ENCODE measurements at regions not wholly inside any gene's neighbourhood (a gene's known extent, or its start where the extent isn't known, plus 50 kb on each side); places are given as distances from the start of the nearest gene placed in this dataset.

- Histone ChIP-seq H3K27me3 (ENCODE audit: insufficient read depth, low read length, poor library complexity) (no peaks in the 10 kb centered on the region), H2BK15ac (replicated peaks; ENCODE audit: low read depth) (no peak overlapping the region), H3K4me3 (ENCODE audit: low read length) (no peak overlapping the region), H2AK5ac (ENCODE audit: low read length) (no peak overlapping the region), H2BK5ac (ENCODE audit: low read length) (no peak overlapping the region), H4K8ac (ENCODE audit: low read depth, low read length) (no peak overlapping the region), H3K4ac (ENCODE audit: low read depth, low read length) (no peak overlapping the region), H3K4me2 (ENCODE audit: low read length) (no peak overlapping the region), H3K23ac (ENCODE audit: low read length) (no peak overlapping the region), H3K9ac (ENCODE audit: low read length) (no peak overlapping the region), H3K4me1 (ENCODE audit: control insufficient read depth, low read depth, low read length) (no peaks in the 10 kb centered on the region), H3K79me2 (ENCODE audit: control insufficient read depth, insufficient read depth, low read length) (no peaks in the 10 kb centered on the region), H3K18ac (ENCODE audit: low read length) (no peak overlapping the region), H2BK120ac (ENCODE audit: low read depth, low read length) (no peak overlapping the region), H3K36me3 (ENCODE audit: control insufficient read depth, insufficient read depth, low read length) (no peaks in the 10 kb centered on the region), H3K79me1 (ENCODE audit: low read length) (no peaks in the 10 kb centered on the region), H3K27ac (ENCODE audit: low read depth, low read length) (no peak overlapping the region), H4K5ac (ENCODE audit: low read length) (no peak overlapping the region), H3K56ac (ENCODE audit: low read length) (no peak overlapping the region)
- peak; percentile 28 for DNase-seq
These were observed 648.9 kb upstream of the GBE1 start for GRCh38 chr3:82410366-82410765.

GRCh38 chr3:82409842-82410241, 648.4 kb upstream of the GBE1 start:
- Histone ChIP-seq H3K36me3 (ENCODE audit: control insufficient read depth, insufficient read depth, low read length) (no peaks in the 10 kb centered on the region), H3K79me1 (ENCODE audit: low read length) (no peaks in the 10 kb centered on the region), H3K4me3 (ENCODE audit: low read length) (no peak overlapping the region), H3K4me2 (ENCODE audit: low read length) (no peak overlapping the region), H2AK5ac (ENCODE audit: low read length) (no peak overlapping the region), H3K9ac (ENCODE audit: low read length) (no peak overlapping the region), H3K27ac (ENCODE audit: low read depth, low read length) (no peak overlapping the region), H4K5ac (ENCODE audit: low read length) (no peak overlapping the region), H4K8ac (ENCODE audit: low read depth, low read length) (no peak overlapping the region), H3K18ac (ENCODE audit: low read length) (no peak overlapping the region), H2BK15ac (replicated peaks; ENCODE audit: low read depth) (no peak overlapping the region), H3K56ac (ENCODE audit: low read length) (no peak overlapping the region), H3K23ac (ENCODE audit: low read length) (no peak overlapping the region), H3K27me3 (ENCODE audit: insufficient read depth, low read length, poor library complexity) (no peaks in the 10 kb centered on the region), H2BK120ac (ENCODE audit: low read depth, low read length) (no peak overlapping the region), H3K4ac (ENCODE audit: low read depth, low read length) (no peak overlapping the region), H3K4me1 (ENCODE audit: control insufficient read depth, low read depth, low read length) (no peaks in the 10 kb centered on the region), H2BK5ac (ENCODE audit: low read length) (no peak overlapping the region), H3K79me2 (ENCODE audit: control insufficient read depth, insufficient read depth, low read length) (no peaks in the 10 kb centered on the region)
- DNase-seq, result no peak
- WGBS (ENCODE audit: extremely low coverage, insufficient coverage, low lambda C conversion rate), result no CpG with 5 or more reads among the region's 1 CpG

- Histone ChIP-seq H2BK15ac (replicated peaks; ENCODE audit: low read depth) (no peak overlapping the region), H2BK120ac (ENCODE audit: low read depth, low read length) (no peak overlapping the region), H3K23ac (ENCODE audit: low read length) (no peak overlapping the region), H3K4me3 (ENCODE audit: low read length) (no peak overlapping the region), H3K27me3 (ENCODE audit: insufficient read depth, low read length, poor library complexity) (no peaks in the 10 kb centered on the region), H3K4ac (ENCODE audit: low read depth, low read length) (no peak overlapping the region), H3K36me3 (ENCODE audit: control insufficient read depth, insufficient read depth, low read length) (no peaks in the 10 kb centered on the region), H3K27ac (ENCODE audit: low read depth, low read length) (no peak overlapping the region), H2AK5ac (ENCODE audit: low read length) (no peak overlapping the region), H3K4me1 (ENCODE audit: control insufficient read depth, low read depth, low read length) (no peaks in the 10 kb centered on the region), H3K79me1 (ENCODE audit: low read length) (no peaks in the 10 kb centered on the region), H3K18ac (ENCODE audit: low read length) (no peak overlapping the region), H4K5ac (ENCODE audit: low read length) (no peak overlapping the region), H4K8ac (ENCODE audit: low read depth, low read length) (no peak overlapping the region), H3K79me2 (ENCODE audit: control insufficient read depth, insufficient read depth, low read length) (no peaks in the 10 kb centered on the region), H3K9ac (ENCODE audit: low read length) (no peak overlapping the region), H3K56ac (ENCODE audit: low read length) (no peak overlapping the region), H2BK5ac (ENCODE audit: low read length) (no peak overlapping the region), H3K4me2 (ENCODE audit: low read length) (no peak overlapping the region)
- DNase-seq, result no peak
These were observed 630.8 kb upstream of the GBE1 start for GRCh38 chr3:82392203-82392775.

GRCh38 chr3:82390868-82391267, 629.4 kb upstream of the GBE1 start:
- Histone ChIP-seq H3K9ac (ENCODE audit: low read length) (no peak overlapping the region), H3K4me2 (ENCODE audit: low read length) (no peak overlapping the region), H3K18ac (ENCODE audit: low read length) (no peak overlapping the region), H3K56ac (ENCODE audit: low read length) (no peak overlapping the region), H2BK120ac (ENCODE audit: low read depth, low read length) (no peak overlapping the region), H3K79me2 (ENCODE audit: control insufficient read depth, insufficient read depth, low read length) (no peaks in the 10 kb centered on the region), H2BK5ac (ENCODE audit: low read length) (no peak overlapping the region), H3K27me3 (ENCODE audit: insufficient read depth, low read length, poor library complexity) (no peaks in the 10 kb centered on the region), H3K79me1 (ENCODE audit: low read length) (no peaks in the 10 kb centered on the region), H4K5ac (ENCODE audit: low read length) (no peak overlapping the region), H3K36me3 (ENCODE audit: control insufficient read depth, insufficient read depth, low read length) (no peaks in the 10 kb centered on the region), H4K8ac (ENCODE audit: low read depth, low read length) (no peak overlapping the region), H3K4me3 (ENCODE audit: low read length) (no peak overlapping the region), H3K4ac (ENCODE audit: low read depth, low read length) (no peak overlapping the region), H3K27ac (ENCODE audit: low read depth, low read length) (no peak overlapping the region), H3K4me1 (ENCODE audit: control insufficient read depth, low read depth, low read length) (no peaks in the 10 kb centered on the region), H3K23ac (ENCODE audit: low read length) (no peak overlapping the region), H2BK15ac (replicated peaks; ENCODE audit: low read depth) (no peak overlapping the region), H2AK5ac (ENCODE audit: low read length) (no peak overlapping the region)
- no peak for DNase-seq
- no CpG with 5 or more reads among the region's 4 CpGs for WGBS (ENCODE audit: extremely low coverage, insufficient coverage, low lambda C conversion rate)

GRCh38 chr3:82386647-82387046, 625.2 kb upstream of the GBE1 start:
- H2BK5ac ChIP-seq (ENCODE audit: low read length), result no peak overlapping the region
- H2BK15ac ChIP-seq (replicated peaks; ENCODE audit: low read depth), result no peak overlapping the region
- H4K5ac ChIP-seq (ENCODE audit: low read length), result no peak overlapping the region
- no peaks in the 10 kb centered on the region for H3K79me2 ChIP-seq (ENCODE audit: control insufficient read depth, insufficient read depth, low read length)
- H3K4me2 ChIP-seq (ENCODE audit: low read length), result no peak overlapping the region
- H3K56ac ChIP-seq (ENCODE audit: low read length), result no peak overlapping the region
- no peak overlapping the region for H2BK120ac ChIP-seq (ENCODE audit: low read depth, low read length)
- no peak overlapping the region for H3K23ac ChIP-seq (ENCODE audit: low read length)
- H3K9ac ChIP-seq (ENCODE audit: low read length), result no peak overlapping the region
- WGBS (ENCODE audit: extremely low coverage, insufficient coverage, low lambda C conversion rate), result no CpG with 5 or more reads among the region's 2 CpGs
- no peaks in the 10 kb centered on the region for H3K4me1 ChIP-seq (ENCODE audit: control insufficient read depth, low read depth, low read length)
- H2AK5ac ChIP-seq (ENCODE audit: low read length), result no peak overlapping the region
- no peak for DNase-seq
- H4K8ac ChIP-seq (ENCODE audit: low read depth, low read length), result no peak overlapping the region
- H3K27me3 ChIP-seq (ENCODE audit: insufficient read depth, low read length, poor library complexity), result no peaks in the 10 kb centered on the region
- H3K18ac ChIP-seq (ENCODE audit: low read length), result no peak overlapping the region
- no peak overlapping the region for H3K4ac ChIP-seq (ENCODE audit: low read depth, low read length)
- no peaks in the 10 kb centered on the region for H3K79me1 ChIP-seq (ENCODE audit: low read length)
- H3K4me3 ChIP-seq (ENCODE audit: low read length), result no peak overlapping the region
- H3K27ac ChIP-seq (ENCODE audit: low read depth, low read length), result no peak overlapping the region
- H3K36me3 ChIP-seq (ENCODE audit: control insufficient read depth, insufficient read depth, low read length), result no peaks in the 10 kb centered on the region

- Histone ChIP-seq H2AK5ac (ENCODE audit: low read length) (no peak overlapping the region), H2BK15ac (replicated peaks; ENCODE audit: low read depth) (no peak overlapping the region), H3K27ac (ENCODE audit: low read depth, low read length) (no peak overlapping the region), H4K8ac (ENCODE audit: low read depth, low read length) (no peak overlapping the region), H2BK120ac (ENCODE audit: low read depth, low read length) (no peak overlapping the region), H3K23ac (ENCODE audit: low read length) (no peak overlapping the region), H2BK5ac (ENCODE audit: low read length) (no peak overlapping the region), H3K4ac (ENCODE audit: low read depth, low read length) (no peak overlapping the region), H4K5ac (ENCODE audit: low read length) (no peak overlapping the region), H3K9ac (ENCODE audit: low read length) (no peak overlapping the region), H3K79me1 (ENCODE audit: low read length) (no peaks in the 10 kb centered on the region), H3K4me1 (ENCODE audit: control insufficient read depth, low read depth, low read length) (no peaks in the 10 kb centered on the region), H3K56ac (ENCODE audit: low read length) (no peak overlapping the region), H3K79me2 (ENCODE audit: control insufficient read depth, insufficient read depth, low read length) (no peaks in the 10 kb centered on the region), H3K4me3 (ENCODE audit: low read length) (no peak overlapping the region), H3K27me3 (ENCODE audit: insufficient read depth, low read length, poor library complexity) (no peaks in the 10 kb centered on the region), H3K18ac (ENCODE audit: low read length) (no peak overlapping the region), H3K36me3 (ENCODE audit: control insufficient read depth, insufficient read depth, low read length) (no peaks in the 10 kb centered on the region), H3K4me2 (ENCODE audit: low read length) (no peak overlapping the region)
- DNase-seq, result no peak
- WGBS (ENCODE audit: extremely low coverage, insufficient coverage, low lambda C conversion rate), result no CpG with 5 or more reads among the region's 3 CpGs
These were observed 622.7 kb upstream of the GBE1 start for GRCh38 chr3:82384181-82384580.
